Psoas muscle (tissue), 6 donors: ENCODE measurements at regions not wholly inside any gene's neighbourhood (a gene's known extent, or its start where the extent isn't known, plus 50 kb on each side); places are given as distances from the start of the nearest gene placed in this dataset.

Experiments
- ATAC-seq, 4 donors: fragments of 200-7000 bp; cut with Tn5 transposase; one replicate each; pipeline ENCODE4 v1.9.1; 2020; ENCODE audit warnings: moderate library complexity in 3 of 4, mild to moderate bottlenecking in 2 of 4
- DNase-seq, 2 donors: peaks; one replicate each; pipeline ENCODE4 v3.0.0-alpha.2; 2020
- H3K27ac ChIP-seq: fragments of 200-600 bp; one replicate; pipeline ENCODE4 v1.8.0; 2022
- H3K27me3 ChIP-seq, 3 donors: fragments of 200-600 bp in 1 of 3; one replicate each; pipeline versions ENCODE4 v1.6.1 to v1.8.0; 2013 to 2022; ENCODE audit warnings: low read length in 2 of 3, mild to moderate bottlenecking in 2 of 3, moderate library complexity in 1 of 3; ENCODE audit not compliant: insufficient read depth in 3 of 3
- H3K36me3 ChIP-seq, 2 donors: fragments of 200-600 bp in 1 of 2; one replicate each; pipeline versions ENCODE4 v1.6.1 to v1.8.0; 2013 to 2022; ENCODE audit warnings: low read depth in 1 of 2, mild to moderate bottlenecking in 1 of 2, moderate library complexity in 1 of 2; ENCODE audit not compliant: insufficient read depth in 1 of 2
- H3K4me1 ChIP-seq: fragments of 200-600 bp; one replicate; pipeline ENCODE4 v1.8.0; 2022
- H3K4me3 ChIP-seq: fragments of 200-600 bp; one replicate; pipeline ENCODE4 v1.8.0; 2022; ENCODE audit warnings: mild to moderate bottlenecking
- H3K9me3 ChIP-seq: fragments of 200-600 bp; one replicate; pipeline ENCODE4 v1.8.0; 2022
- CTCF ChIP-seq: fragments of 200-600 bp; IDR thresholded peaks from one replicate; pipeline ENCODE4 v1.8.0; 2022; ENCODE audit warnings: antibody characterized with exemption
- intact Hi-C, 2 donors: fragments of 100-400 bp; cut with DNase I; formaldehyde crosslinking; loops; one replicate each; pipeline versions ENCODE4 v1.11.0 to v1.14.2; 2022
- donor health status: healthy with polysubstance abuse.
- donor health status: DM: no; HTN: no; CAD: no; lungs with moderate emphysema.
- donor health status: healthy.
- donor health status: DM: yes; HTN: yes; CAD: no.
- donor health status: DM: no; HTN: no; CAD: no.
- donor health status: DM: yes; HTN: yes; CAD: no.

- DNase-seq (no peak), ATAC-seq (no peak)
- intact Hi-C loops = no loop called here
- Histone ChIP-seq H3K27ac (no peak overlapping the region), H3K9me3 (no peaks in the 10 kb centered on the region), H3K4me1 (peaks cover 8% of the 10 kb centered on the region), H3K27me3 (no peaks in the 10 kb centered on the region), H3K4me3 (no peak overlapping the region), H3K36me3 (no peaks in the 10 kb centered on the region)
- no peak for TF ChIP-seq CTCF
These were observed 50.1 kb upstream of the HIF1A start for GRCh38 chr14:61645247-61645646.
